K562 (cell line): ENCODE measurements at regions not wholly inside any gene's neighbourhood (a gene's known extent, or its start where the extent isn't known, plus 50 kb on each side); places are given as distances from the start of the nearest gene placed in this dataset.

Experiments used
- ATAC-seq: fragments of 200-7000 bp; cut with Tn5 transposase; 3 replicates; pipeline ENCODE4 v1.9.1; 2020; ENCODE audit warnings: moderate library complexity
- BruUV-seq: library from RNA; stranded (reverse); fragments of 400-500 nt; replicated peaks from 2 replicates; lab custom pipeline; 2021; lab: Mats Ljungman, UMichigan
- CTCF ChIA-PET: fragments of 300-600 bp; formaldehyde crosslinking; extraction: SDS; loops from one replicate; lab custom pipeline; 2021; ENCODE audit warnings: low intra/inter-chr PET ratio; lab: Yijun Ruan, JAX
- POLR2A ChIA-PET: fragments of 300-600, 350-650 bp; sonication (Branson Sonifier 250); formaldehyde crosslinking; extraction: SDS; loops from one replicate; lab custom pipeline; 2021; ENCODE audit warnings: antibody characterized with exemption, inconsistent platforms; lab: Yijun Ruan, JAX
- DNase-seq, 4 experiments: peaks; one replicate each; pipeline versions ENCODE4 v3.0.0 to v3.0.0-alpha.2; 2011 to 2018; ENCODE audit warnings: low spot score in 3 of 4, mixed read lengths in 3 of 4; ENCODE audit errors: extremely low read depth in 1 of 4
- FAIRE-seq: peaks from 2 replicates; lab custom pipeline; 2011; peaks lifted over from hg19 to GRCh38; lab: Jason Lieb, UNC
- H2AFZ ChIP-seq: 2 replicates; pipeline ENCODE4 v1.6.0; 2011; ENCODE audit warnings: low read depth, low read length, control low read depth, inconsistent platforms
- H3K27ac ChIP-seq: fragments of 200-600 bp; 3 replicates; pipeline ENCODE4 v1.8.0; 2011; ENCODE audit warnings: low read depth, mild to moderate bottlenecking, control low read depth, inconsistent platforms, low read length, moderate library complexity, mixed read lengths; ENCODE audit errors: extremely low read depth
- H3K27me3 ChIP-seq, 2 experiments: fragments of 300-600 bp in 1 of 2; 2 replicates in 1 of 2; 3 replicates in 1 of 2; pipeline versions ENCODE4 v1.6.0 to v1.8.0; 2011; ENCODE audit warnings: inconsistent platforms in 2 of 2, low read length in 2 of 2, mild to moderate bottlenecking in 1 of 2, mixed read lengths in 1 of 2, moderate library complexity in 1 of 2; ENCODE audit not compliant: control insufficient read depth in 2 of 2, insufficient read depth in 2 of 2
- H3K36me3 ChIP-seq: fragments of 300-600 bp; 3 replicates; pipeline ENCODE4 v1.8.0; 2011; ENCODE audit warnings: mild to moderate bottlenecking, low read length, inconsistent platforms; ENCODE audit not compliant: control insufficient read depth, insufficient read depth
- H3K4me1 ChIP-seq, 2 experiments: fragments of 200-600 bp in 1 of 2; replicated peaks in 1 of 2; 2 replicates in 1 of 2; 3 replicates in 1 of 2; pipeline versions ENCODE4 v1.5.1 to v1.8.0; 2011; ENCODE audit warnings: inconsistent platforms in 2 of 2, low read length in 2 of 2, mild to moderate bottlenecking in 1 of 2, mixed read lengths in 1 of 2, moderate library complexity in 1 of 2; ENCODE audit not compliant: control insufficient read depth in 2 of 2, insufficient read depth in 2 of 2
- H3K4me2 ChIP-seq: 2 replicates; pipeline ENCODE4 v1.6.1; 2011; ENCODE audit warnings: low read length, control low read depth, inconsistent platforms, mixed read lengths; ENCODE audit not compliant: insufficient read depth
- H3K4me3 ChIP-seq: fragments of 200-600 bp; sonication (generic), shearing (Covaris generic); 2 replicates; pipeline ENCODE4 v1.5.1; 2016; ENCODE audit warnings: control low read depth, inconsistent platforms
- H3K79me2 ChIP-seq: fragments of 200-600 bp; 3 replicates; pipeline ENCODE4 v1.8.0; 2011; ENCODE audit warnings: low read length, inconsistent platforms; ENCODE audit not compliant: control insufficient read depth, insufficient read depth
- H3K9ac ChIP-seq, 2 experiments: 2 replicates each; pipeline versions ENCODE4 v1.6.0 to v1.6.1; 2011; ENCODE audit warnings: low read depth in 2 of 2, low read length in 2 of 2, control low read depth in 1 of 2, inconsistent platforms in 1 of 2, mild to moderate bottlenecking in 1 of 2, mixed read lengths in 1 of 2; ENCODE audit not compliant: insufficient read depth in 1 of 2
- H3K9me1 ChIP-seq: one replicate; pipeline ENCODE4 v1.6.0; 2011; ENCODE audit warnings: inconsistent platforms, mild to moderate bottlenecking, low read length, moderate library complexity; ENCODE audit not compliant: control insufficient read depth, insufficient read depth
- H3K9me3 ChIP-seq: replicated peaks from 2 replicates; pipeline ENCODE4 v1.5.1; 2011; ENCODE audit warnings: low read depth, low read length, inconsistent platforms; ENCODE audit not compliant: control insufficient read depth, insufficient read depth
- H4K20me1 ChIP-seq: replicated peaks from 2 replicates; pipeline ENCODE4 v1.6.1; 2011; ENCODE audit warnings: low read length, inconsistent platforms, mixed read lengths; ENCODE audit not compliant: control insufficient read depth, insufficient read depth
- C11orf30 ChIP-seq: fragments of 450-650 bp; IDR thresholded peaks from 2 replicates; pipeline ENCODE4 v1.6.1; 2016; ENCODE audit warnings: low read depth, mild to moderate bottlenecking
- ERF ChIP-seq: fragments of 450-650 bp; formaldehyde crosslinking; IDR thresholded peaks from 2 replicates; pipeline ENCODE4 v1.4.0; 2020; ENCODE audit warnings: mild to moderate bottlenecking, mixed read lengths
- GATAD2A ChIP-seq: fragments of 450-650 bp; IDR thresholded peaks from 2 replicates; pipeline ENCODE4 v1.6.1; 2017
- HSF4 ChIP-seq: fragments of 250-450 bp; sonication (Bioruptor Pico); IDR thresholded peaks from 2 replicates; pipeline ENCODE4 v2.1.2; 2022; ENCODE audit warnings: mild to moderate bottlenecking, moderate library complexity, borderline replicate concordance
- ILK ChIP-seq: fragments of 450-650 bp; IDR thresholded peaks from 2 replicates; pipeline ENCODE4 v1.6.1; 2016; ENCODE audit warnings: missing genetic modification characterization, low read depth, mild to moderate bottlenecking, missing compliant biosample characterization, moderate library complexity, borderline replicate concordance
- KLF6 ChIP-seq: fragments of 250-450 bp; sonication (Bioruptor Pico); IDR thresholded peaks from 2 replicates; pipeline ENCODE4 v1.4.0; 2020; ENCODE audit warnings: mild to moderate bottlenecking, moderate library complexity, borderline replicate concordance
- MAFF ChIP-seq: IDR thresholded peaks from 2 replicates; pipeline ENCODE4 v1.6.1; 2012; ENCODE audit warnings: low read length, improper control_type of control experiment
- MAFG ChIP-seq: fragments of 450-650 bp; conservative IDR thresholded peaks from 2 replicates; pipeline ENCODE4 v1.6.1; 2016; ENCODE audit warnings: missing genetic modification characterization, missing compliant biosample characterization
- MAFK ChIP-seq: IDR thresholded peaks from 2 replicates; pipeline ENCODE4 v1.6.1; 2011; ENCODE audit warnings: low read length, improper control_type of control experiment
- MYC ChIP-seq, 2 experiments: fragments of 250-450 bp in 1 of 2; sonication (Bioruptor Pico) in 1 of 2; IDR thresholded peaks; 2 replicates each; pipeline versions ENCODE4 v1.5.1 to v1.6.1; 2012 to 2021; ENCODE audit warnings: low read depth in 2 of 2, borderline replicate concordance in 1 of 2, improper control_type of control experiment in 1 of 2, low read length in 1 of 2, mild to moderate bottlenecking in 1 of 2, moderate library complexity in 1 of 2
- PML ChIP-seq: IDR thresholded peaks from 2 replicates; pipeline ENCODE4 v1.6.1; 2012; ENCODE audit warnings: low read length, inconsistent platforms
- RB1 ChIP-seq: fragments of 450-650 bp; IDR thresholded peaks from 2 replicates; pipeline ENCODE4 v1.6.1; 2017; ENCODE audit warnings: low read depth, mild to moderate bottlenecking
- SMC3 ChIP-seq: conservative IDR thresholded peaks from 2 replicates; pipeline ENCODE4 v1.6.1; 2011; ENCODE audit warnings: low read depth, low read length, improper control_type of control experiment; ENCODE audit not compliant: insufficient read depth
- TBP ChIP-seq: optimal IDR thresholded peaks from 2 replicates; pipeline ENCODE3; 2011; ENCODE audit warnings: low read depth, low read length, improper control_type of control experiment
- TEAD2 ChIP-seq: fragments of 450-650 bp; IDR thresholded peaks from 2 replicates; pipeline ENCODE4 v1.6.1; 2016; ENCODE audit warnings: missing genetic modification characterization, control low read depth, missing compliant biosample characterization
- XRCC4 ChIP-seq: IDR thresholded peaks from one replicate; pipeline ENCODE4 v1.6.1; 2011; ENCODE audit not compliant: insufficient read depth, insufficient read length; ENCODE audit errors: extremely low read depth
- XRCC5 ChIP-seq: fragments of 200-400 bp; formaldehyde crosslinking; IDR thresholded peaks from 2 replicates; pipeline ENCODE4 v1.6.1; 2017; ENCODE audit warnings: low read depth, mild to moderate bottlenecking, low read length
- ZC3H11A ChIP-seq: IDR thresholded peaks from 2 replicates; pipeline ENCODE4 v1.6.1; 2012; ENCODE audit warnings: low read depth, low read length, improper control_type of control experiment
- ZFP30 ChIP-seq: fragments of 250-450 bp; sonication (Bioruptor Pico); IDR thresholded peaks from 2 replicates; pipeline ENCODE4 v1.8.0; 2022; ENCODE audit warnings: moderate library complexity, mild to moderate bottlenecking, inconsistent platforms, borderline replicate concordance
- ZNF316 ChIP-seq: fragments of 450-650 bp; IDR thresholded peaks from 2 replicates; pipeline ENCODE4 v1.6.1; 2016
- ZNF551 ChIP-seq: fragments of 250-450 bp; sonication (Bioruptor Pico); IDR thresholded peaks from 2 replicates; pipeline ENCODE4 v1.5.0; 2021; ENCODE audit warnings: mild to moderate bottlenecking, moderate library complexity
- WGBS: fragments of 100-300 bp; shearing (Covaris generic); methylation state at CpG from one replicate; pipeline ENCODE4 v1.1.6; 2016; ENCODE audit warnings: low coverage, mixed read lengths; ENCODE audit not compliant: insufficient coverage; ENCODE audit errors: missing lambda C conversion rate; 5-methylcytosine and 5-hydroxymethylcytosine counted together
- in situ Hi-C: fragments of 300-500 bp; cut with MboI; formaldehyde crosslinking; loops from 4 replicates; pipeline ENCODE4 v1.15.0; 2018; ENCODE audit warnings: inconsistent platforms, mixed read lengths
- intact Hi-C: fragments of 100-400 bp; cut with micrococcal nuclease; formaldehyde crosslinking; loops from 2 replicates; pipeline ENCODE4 v1.14.2; 2022
- TF ChIP-seq, protein P1 (sequence below): fragments of 450-650 bp; IDR thresholded peaks from 2 replicates; pipeline ENCODE4 v1.6.1; 2014; ENCODE audit warnings: low read depth, mild to moderate bottlenecking, moderate library complexity, borderline replicate concordance
- TF ChIP-seq, protein P2 (sequence below): sonication (generic); IDR thresholded peaks from 2 replicates; pipeline ENCODE4 v1.6.1; 2016
- TF ChIP-seq, protein P3 (sequence below): sonication (generic); formaldehyde crosslinking; IDR thresholded peaks from 2 replicates; pipeline ENCODE4 v1.8.0; 2022; ENCODE audit warnings: missing genetic modification reagents, mild to moderate bottlenecking, moderate library complexity, borderline replicate concordance

DNA sequence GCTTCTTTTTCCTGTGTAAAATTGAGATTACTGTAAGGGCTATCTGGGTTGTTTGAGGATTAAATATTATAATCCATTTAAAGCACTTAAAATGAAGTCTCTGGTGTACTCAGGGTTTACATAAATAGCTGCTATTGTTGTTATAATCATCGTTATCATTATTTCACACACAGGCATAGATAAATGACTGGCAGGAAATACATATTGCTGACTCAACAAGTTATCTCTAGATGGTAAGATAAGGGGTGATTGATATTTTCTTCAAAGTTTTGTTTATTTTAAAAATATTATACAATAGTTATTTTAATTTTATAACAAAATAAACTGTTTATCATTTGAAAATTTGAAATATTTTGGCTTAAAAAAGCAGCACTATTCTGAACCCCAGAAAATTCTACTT lies 134.3 kb upstream of the DCAF12L2 start:
- 0% methylated on average over 1 of the region's 1 CpG for WGBS
- Histone ChIP-seq H3K9ac (no peak overlapping the region), H3K36me3 (no peaks in the 10 kb centered on the region), H3K27ac (no peak overlapping the region), H3K9me1 (no peaks in the 10 kb centered on the region), H3K4me2 (no peak overlapping the region), H3K4me1 (no peaks in the 10 kb centered on the region), H3K79me2 (no peaks in the 10 kb centered on the region), H3K27me3 (no peaks in the 10 kb centered on the region), H3K4me3 (no peak overlapping the region), H3K9me3 (no peaks in the 10 kb centered on the region), H2AFZ (no peak overlapping the region), H4K20me1 (no peaks in the 10 kb centered on the region)
- no TSS peak for BruUV-seq
- intact Hi-C loops (no loop called here), in situ Hi-C loops (no loop called here)
- ATAC-seq = no peak
- FAIRE-seq = no peak
- DNase-seq = no peak
- ChIA-PET CTCF (no interaction called here), POLR2A (no interaction called here)
- TF ChIP-seq ILK (tag) (no peak), MYC (IDR thresholded peaks at IDR 0.05; ENCODE audit: low read depth, low read length) (no peak), MYC (CRISPR knock-in tag; IDR thresholded peaks at IDR 0.05; ENCODE audit: borderline replicate concordance, low read depth) (no peak), ZFP30 (no peak), TBP (no peak), ZC3H11A (no peak), ZNF551 (CRISPR knock-in tag) (no peak), GATAD2A (no peak), SMC3 (no peak), MAFK (peak; percentile 82), RB1 (no peak), XRCC5 (no peak), XRCC4 (no peak), ERF (CRISPR knock-in tag) (no peak), MAFG (no peak), ZNF316 (peak; percentile 62), MAFF (peak; percentile 70), KLF6 (CRISPR knock-in tag) (no peak), C11orf30 (peak; percentile 24; the same call in 1 of the 2 replicates), HSF4 (no peak), PML (no peak), TEAD2 (no peak)
- TF ChIP-seq, protein P1, sequence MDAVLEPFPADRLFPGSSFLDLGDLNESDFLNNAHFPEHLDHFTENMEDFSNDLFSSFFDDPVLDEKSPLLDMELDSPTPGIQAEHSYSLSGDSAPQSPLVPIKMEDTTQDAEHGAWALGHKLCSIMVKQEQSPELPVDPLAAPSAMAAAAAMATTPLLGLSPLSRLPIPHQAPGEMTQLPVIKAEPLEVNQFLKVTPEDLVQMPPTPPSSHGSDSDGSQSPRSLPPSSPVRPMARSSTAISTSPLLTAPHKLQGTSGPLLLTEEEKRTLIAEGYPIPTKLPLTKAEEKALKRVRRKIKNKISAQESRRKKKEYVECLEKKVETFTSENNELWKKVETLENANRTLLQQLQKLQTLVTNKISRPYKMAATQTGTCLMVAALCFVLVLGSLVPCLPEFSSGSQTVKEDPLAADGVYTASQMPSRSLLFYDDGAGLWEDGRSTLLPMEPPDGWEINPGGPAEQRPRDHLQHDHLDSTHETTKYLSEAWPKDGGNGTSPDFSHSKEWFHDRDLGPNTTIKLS = no peak
- TF ChIP-seq, protein P2, sequence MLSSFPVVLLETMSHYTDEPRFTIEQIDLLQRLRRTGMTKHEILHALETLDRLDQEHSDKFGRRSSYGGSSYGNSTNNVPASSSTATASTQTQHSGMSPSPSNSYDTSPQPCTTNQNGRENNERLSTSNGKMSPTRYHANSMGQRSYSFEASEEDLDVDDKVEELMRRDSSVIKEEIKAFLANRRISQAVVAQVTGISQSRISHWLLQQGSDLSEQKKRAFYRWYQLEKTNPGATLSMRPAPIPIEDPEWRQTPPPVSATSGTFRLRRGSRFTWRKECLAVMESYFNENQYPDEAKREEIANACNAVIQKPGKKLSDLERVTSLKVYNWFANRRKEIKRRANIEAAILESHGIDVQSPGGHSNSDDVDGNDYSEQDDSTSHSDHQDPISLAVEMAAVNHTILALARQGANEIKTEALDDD = no peak
- TF ChIP-seq, protein P3, sequence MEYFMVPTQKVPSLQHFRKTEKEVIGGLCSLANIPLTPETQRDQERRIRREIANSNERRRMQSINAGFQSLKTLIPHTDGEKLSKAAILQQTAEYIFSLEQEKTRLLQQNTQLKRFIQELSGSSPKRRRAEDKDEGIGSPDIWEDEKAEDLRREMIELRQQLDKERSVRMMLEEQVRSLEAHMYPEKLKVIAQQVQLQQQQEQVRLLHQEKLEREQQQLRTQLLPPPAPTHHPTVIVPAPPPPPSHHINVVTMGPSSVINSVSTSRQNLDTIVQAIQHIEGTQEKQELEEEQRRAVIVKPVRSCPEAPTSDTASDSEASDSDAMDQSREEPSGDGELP (CRISPR knock-in tag) = no peak
